ENCODE measurements at regions not wholly inside any gene's neighbourhood (a gene's known extent, or its start where the extent isn't known, plus 50 kb on each side); places are given as distances from the start of the nearest gene placed in this dataset.

GRCh38 chr5:52660621-52661020, 127.1 kb upstream of the ITGA1 start:
- H3K79me2 ChIP-seq (ENCODE audit: insufficient read depth, low read length), result no peaks in the 10 kb centered on the region
- TF ChIP-seq EZH2phosphoT487 (IDR thresholded peaks at IDR 0.05; ENCODE audit: borderline replicate concordance), result no peak
- TF ChIP-seq CTCF (conservative IDR thresholded peaks at IDR 0.05; ENCODE audit: low read length), result no peak
- peaks cover 6% of the 10 kb centered on the region for H3K4me1 ChIP-seq (ENCODE audit: insufficient read depth, low read length, poor library complexity, severe bottlenecking)

DNA sequence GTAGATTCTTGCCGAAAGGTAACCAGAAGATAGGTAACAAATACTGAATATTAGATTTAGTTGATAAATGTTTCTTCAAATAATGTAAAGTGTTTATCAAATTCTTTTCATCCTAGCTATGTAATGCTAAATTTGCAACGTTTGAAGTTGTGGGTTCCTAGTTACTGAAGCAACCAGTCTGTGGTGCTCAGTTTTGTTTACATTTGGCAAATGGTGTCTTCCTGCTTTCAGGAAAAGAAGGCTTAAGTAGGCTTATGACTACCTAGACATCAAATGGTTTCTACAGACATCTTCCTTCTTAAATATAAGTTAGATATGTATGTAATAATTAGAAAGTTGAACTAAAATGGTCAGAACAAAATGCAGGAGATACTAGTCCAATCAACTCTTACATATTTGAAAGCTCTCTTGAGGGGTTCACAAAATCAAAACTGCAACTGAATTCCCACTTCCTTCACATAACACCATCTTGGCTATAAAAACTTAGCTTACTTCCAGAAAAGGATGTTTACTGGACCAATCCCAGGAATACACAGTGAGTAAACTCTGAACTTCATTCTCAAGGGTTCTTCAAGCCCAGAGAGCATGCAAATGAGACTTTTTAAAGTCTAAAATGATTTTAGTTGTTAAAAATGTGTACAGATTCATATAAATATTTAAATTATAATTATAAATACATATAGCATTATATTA, 125.7 kb upstream of the ITGA1 start:
- H3K4me1 ChIP-seq (ENCODE audit: insufficient read depth, low read length, poor library complexity, severe bottlenecking), result peaks cover under 1% of the 10 kb centered on the region
- TF ChIP-seq EZH2phosphoT487 (IDR thresholded peaks at IDR 0.05; ENCODE audit: borderline replicate concordance) (no peak), CTCF (conservative IDR thresholded peaks at IDR 0.05; ENCODE audit: low read length) (no peak)
- no peaks in the 10 kb centered on the region for H3K27me3 ChIP-seq (ENCODE audit: insufficient read depth, low read length, poor library complexity, severe bottlenecking)
- H3K9ac ChIP-seq (ENCODE audit: low read depth, low read length, poor library complexity, severe bottlenecking), result no peak overlapping the region
- no peaks in the 10 kb centered on the region for H4K20me1 ChIP-seq (ENCODE audit: insufficient read depth, low read length, poor library complexity, severe bottlenecking)
- H3K79me2 ChIP-seq (ENCODE audit: insufficient read depth, low read length), result no peaks in the 10 kb centered on the region
- H3K9me3 ChIP-seq (ENCODE audit: insufficient read depth, low read depth, low read length), result no peaks in the 10 kb centered on the region
- no peaks in the 10 kb centered on the region for H3K36me3 ChIP-seq (ENCODE audit: insufficient read depth, low read length)
- H3K4me3 ChIP-seq (ENCODE audit: low read length, poor library complexity, severe bottlenecking), result no peak overlapping the region
- H3K4me2 ChIP-seq (ENCODE audit: low read depth, low read length, poor library complexity, severe bottlenecking), result no peak overlapping the region
- no peaks in the 10 kb centered on the region for H3F3A ChIP-seq (ENCODE audit: low read depth)
- 0 out of 2 replicates have a peak overlapping the region, but pooled peaks have one; percentile 70 for H2AFZ ChIP-seq (ENCODE audit: low read length)
- H3K9me2 ChIP-seq (replicated peaks; ENCODE audit: low read depth, low read length), result no peaks in the 10 kb centered on the region

More at GRCh38 chr5:52660621-52661020, 127.1 kb upstream of the ITGA1 start:
- Histone ChIP-seq H3K4me3 (ENCODE audit: low read length, poor library complexity, severe bottlenecking) (no peak overlapping the region), H3F3A (ENCODE audit: low read depth) (no peaks in the 10 kb centered on the region), H3K9me3 (ENCODE audit: insufficient read depth, low read depth, low read length) (no peaks in the 10 kb centered on the region), H3K36me3 (ENCODE audit: insufficient read depth, low read length) (no peaks in the 10 kb centered on the region), H3K4me2 (ENCODE audit: low read depth, low read length, poor library complexity, severe bottlenecking) (no peak overlapping the region), H2AFZ (ENCODE audit: low read length) (peak overlapping the region; percentile 42; the same call in 1 of the 2 replicates), H3K9me2 (replicated peaks; ENCODE audit: low read depth, low read length) (no peaks in the 10 kb centered on the region), H3K9ac (ENCODE audit: low read depth, low read length, poor library complexity, severe bottlenecking) (no peak overlapping the region), H3K27me3 (ENCODE audit: insufficient read depth, low read length, poor library complexity, severe bottlenecking) (no peaks in the 10 kb centered on the region), H4K20me1 (ENCODE audit: insufficient read depth, low read length, poor library complexity, severe bottlenecking) (no peaks in the 10 kb centered on the region)

- Histone ChIP-seq H3K4me2 (ENCODE audit: low read depth, low read length, poor library complexity, severe bottlenecking) (no peak overlapping the region), H4K20me1 (ENCODE audit: insufficient read depth, low read length, poor library complexity, severe bottlenecking) (no peaks in the 10 kb centered on the region), H3K9me2 (replicated peaks; ENCODE audit: low read depth, low read length) (no peaks in the 10 kb centered on the region), H3K79me2 (ENCODE audit: insufficient read depth, low read length) (no peaks in the 10 kb centered on the region), H3K4me1 (ENCODE audit: insufficient read depth, low read length, poor library complexity, severe bottlenecking) (no peaks in the 10 kb centered on the region), H3K27me3 (ENCODE audit: insufficient read depth, low read length, poor library complexity, severe bottlenecking) (no peaks in the 10 kb centered on the region), H3K9ac (ENCODE audit: low read depth, low read length, poor library complexity, severe bottlenecking) (no peak overlapping the region), H3F3A (ENCODE audit: low read depth) (no peaks in the 10 kb centered on the region), H3K4me3 (ENCODE audit: low read length, poor library complexity, severe bottlenecking) (no peak overlapping the region), H2AFZ (ENCODE audit: low read length) (0 out of 2 replicates have a peak overlapping the region, but pooled peaks have one; percentile 7), H3K36me3 (ENCODE audit: insufficient read depth, low read length) (no peaks in the 10 kb centered on the region), H3K9me3 (ENCODE audit: insufficient read depth, low read depth, low read length) (no peaks in the 10 kb centered on the region)
- TF ChIP-seq CTCF (conservative IDR thresholded peaks at IDR 0.05; ENCODE audit: low read length), result no peak
- TF ChIP-seq EZH2phosphoT487 (IDR thresholded peaks at IDR 0.05; ENCODE audit: borderline replicate concordance), result no peak
Observed at GRCh38 chr5:52665559-52665958, 122.2 kb upstream of the ITGA1 start.

All from Loucy (cell line).